ENCODE measurements at regions not wholly inside any gene's neighbourhood (a gene's known extent, or its start where the extent isn't known, plus 50 kb on each side); places are given as distances from the start of the nearest gene placed in this dataset.
"Not testable (repeated sequence)": the region's sequence is repeated elsewhere in the genome, so short reads cannot be mapped to it uniquely, and the experiment has no call there.

GRCh38 chr12:89151536-89151935, 200.8 kb downstream of the DUSP6 start:
- H3K4me3 ChIP-seq (ENCODE audit: low read depth, low read length) = no peak overlapping the region
- TF ChIP-seq CTCF (IDR thresholded peaks at IDR 0.05; ENCODE audit: insufficient read depth, low read depth, low read length, missing control alignments) = no peak
- DNase-seq (ENCODE audit: low read depth) = no peak

- not testable (repeated sequence) for H3K4me3 ChIP-seq (ENCODE audit: low read depth, low read length)
Measured at GRCh38 chr12:89150789-89151188, 201.5 kb downstream of the DUSP6 start.

GRCh38 chr12:89140602-89141238, 211.6 kb downstream of the DUSP6 start:
- TF ChIP-seq CTCF (IDR thresholded peaks at IDR 0.05; ENCODE audit: insufficient read depth, low read depth, low read length, missing control alignments) = no peak
- DNase-seq (ENCODE audit: low read depth) = no peak
- H3K4me3 ChIP-seq (ENCODE audit: low read depth, low read length) = no peak overlapping the region

More at GRCh38 chr12:89150789-89151188, 201.5 kb downstream of the DUSP6 start:
- not testable (repeated sequence) for DNase-seq (ENCODE audit: low read depth)

GRCh38 chr12:89140141-89140540, 212.2 kb downstream of the DUSP6 start:
- TF ChIP-seq CTCF (IDR thresholded peaks at IDR 0.05; ENCODE audit: insufficient read depth, low read depth, low read length, missing control alignments) = no peak
- DNase-seq (ENCODE audit: low read depth) = no peak

GRCh38 chr12:89139390-89139789, 212.9 kb downstream of the DUSP6 start:
- H3K4me3 ChIP-seq (ENCODE audit: low read depth, low read length) = no peak overlapping the region
- TF ChIP-seq CTCF (IDR thresholded peaks at IDR 0.05; ENCODE audit: insufficient read depth, low read depth, low read length, missing control alignments) = no peak
- DNase-seq (ENCODE audit: low read depth) = no peak

More at GRCh38 chr12:89140141-89140540, 212.2 kb downstream of the DUSP6 start:
- H3K4me3 ChIP-seq (ENCODE audit: low read depth, low read length) = no peak overlapping the region

- no peak for TF ChIP-seq CTCF (IDR thresholded peaks at IDR 0.05; ENCODE audit: insufficient read depth, low read depth, low read length, missing control alignments)
- no peak for DNase-seq (ENCODE audit: low read depth)
- H3K4me3 ChIP-seq (ENCODE audit: low read depth, low read length) = no peak overlapping the region
Measured at GRCh38 chr12:89138048-89138852, 214.1 kb downstream of the DUSP6 start.

GRCh38 chr12:89135976-89136634, 216.2 kb downstream of the DUSP6 start:
- DNase-seq (ENCODE audit: low read depth) = no peak
- TF ChIP-seq CTCF (IDR thresholded peaks at IDR 0.05; ENCODE audit: insufficient read depth, low read depth, low read length, missing control alignments) = no peak

More at GRCh38 chr12:89135976-89136634, 216.2 kb downstream of the DUSP6 start:
- no peak overlapping the region for H3K4me3 ChIP-seq (ENCODE audit: low read depth, low read length)

Measured in GM12865 (cell line).